ENCODE measurements at regions not wholly inside any gene's neighbourhood (a gene's known extent, or its start where the extent isn't known, plus 50 kb on each side); places are given as distances from the start of the nearest gene placed in this dataset.

DNA sequence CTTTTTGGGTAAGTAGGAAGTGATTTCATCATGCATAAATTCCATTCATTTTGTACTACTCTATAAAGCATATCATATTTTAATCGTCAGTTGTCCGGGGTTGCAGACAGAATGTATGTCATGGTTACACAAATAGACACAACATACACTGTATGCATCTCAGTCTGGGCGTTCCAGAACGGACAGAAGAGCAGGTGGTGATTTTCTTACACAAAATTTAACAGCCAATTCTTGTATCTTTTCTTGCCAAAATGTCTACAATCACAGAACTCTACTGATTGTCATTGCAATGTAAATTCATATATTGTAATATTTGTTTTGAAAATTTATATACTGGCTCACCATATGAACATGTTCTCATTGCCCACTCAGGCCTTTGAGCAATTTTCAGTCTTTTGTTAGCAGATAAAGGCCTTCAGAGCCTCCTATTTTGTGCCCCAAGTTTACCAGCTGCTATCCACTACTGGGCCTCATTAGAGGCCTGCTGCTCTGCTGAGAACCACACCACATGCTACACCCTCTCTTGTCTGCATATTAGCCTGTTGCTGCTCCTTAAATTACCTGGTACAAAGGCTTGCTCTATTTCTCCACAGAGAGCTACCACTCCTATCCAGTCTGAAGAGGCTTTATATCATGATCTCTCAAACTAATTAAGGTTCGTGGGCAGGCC is 61.5 kb downstream of the PRDM13 start:
- TF ChIP-seq, protein P1, sequence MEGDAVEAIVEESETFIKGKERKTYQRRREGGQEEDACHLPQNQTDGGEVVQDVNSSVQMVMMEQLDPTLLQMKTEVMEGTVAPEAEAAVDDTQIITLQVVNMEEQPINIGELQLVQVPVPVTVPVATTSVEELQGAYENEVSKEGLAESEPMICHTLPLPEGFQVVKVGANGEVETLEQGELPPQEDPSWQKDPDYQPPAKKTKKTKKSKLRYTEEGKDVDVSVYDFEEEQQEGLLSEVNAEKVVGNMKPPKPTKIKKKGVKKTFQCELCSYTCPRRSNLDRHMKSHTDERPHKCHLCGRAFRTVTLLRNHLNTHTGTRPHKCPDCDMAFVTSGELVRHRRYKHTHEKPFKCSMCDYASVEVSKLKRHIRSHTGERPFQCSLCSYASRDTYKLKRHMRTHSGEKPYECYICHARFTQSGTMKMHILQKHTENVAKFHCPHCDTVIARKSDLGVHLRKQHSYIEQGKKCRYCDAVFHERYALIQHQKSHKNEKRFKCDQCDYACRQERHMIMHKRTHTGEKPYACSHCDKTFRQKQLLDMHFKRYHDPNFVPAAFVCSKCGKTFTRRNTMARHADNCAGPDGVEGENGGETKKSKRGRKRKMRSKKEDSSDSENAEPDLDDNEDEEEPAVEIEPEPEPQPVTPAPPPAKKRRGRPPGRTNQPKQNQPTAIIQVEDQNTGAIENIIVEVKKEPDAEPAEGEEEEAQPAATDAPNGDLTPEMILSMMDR (conservative IDR thresholded peaks at IDR 0.05 in 1 of 2, IDR thresholded peaks at IDR 0.05 in 1 of 2; ENCODE audit: extremely low read depth in 1 of 2, insufficient read depth in 1 of 2, low read depth in 1 of 2, low read length in 2 of 2): no peak
- TF ChIP-seq EZH2 (IDR thresholded peaks at IDR 0.05; ENCODE audit: borderline replicate concordance, low read length): no peak

Measured in mammary epithelial cell (primary cell).